ENCODE measurements at regions not wholly inside any gene's neighbourhood (a gene's known extent, or its start where the extent isn't known, plus 50 kb on each side); places are given as distances from the start of the nearest gene placed in this dataset.

GRCh38 chr2:228642861-228643260 lies 461.4 kb upstream of the SPHKAP start:
- H3K27ac ChIP-seq (replicated peaks; ENCODE audit: low read length), result no peak overlapping the region
- DNase-seq (ENCODE audit: low spot score), result no peak
- no peak overlapping the region for H4K8ac ChIP-seq (ENCODE audit: low read depth, low read length)
- no CpG with 5 or more reads among the region's 2 CpGs for WGBS, 2 donors (ENCODE audit: extremely low coverage in 2 of 2, insufficient read length in 2 of 2, insufficient replicate concordance in 1 of 2)
- H3K4me1 ChIP-seq (ENCODE audit: control insufficient read depth in 2 of 2, insufficient read depth in 1 of 2, low read depth in 1 of 2, low read length in 2 of 2), result no peaks in the 10 kb centered on the region
- no peak overlapping the region for H4K91ac ChIP-seq (ENCODE audit: low read depth, low read length, poor library complexity)
- no peak overlapping the region for H2BK15ac ChIP-seq (ENCODE audit: low read length)
- H3K9ac ChIP-seq (ENCODE audit: low read depth, low read length, poor library complexity), result no peak overlapping the region
- no peak overlapping the region for H2AFZ ChIP-seq (ENCODE audit: low read length)
- H3K27me3 ChIP-seq (ENCODE audit: control insufficient read depth in 3 of 3, insufficient read depth in 3 of 3, low read depth in 1 of 3, low read length in 3 of 3), result no peaks in the 10 kb centered on the region
- H3K14ac ChIP-seq (ENCODE audit: low read length), result no peak overlapping the region
- no peaks in the 10 kb centered on the region for H3K36me3 ChIP-seq (replicated peaks in 1 of 2; ENCODE audit: control insufficient read depth in 2 of 2, insufficient read depth in 2 of 2, low read length in 2 of 2)
- H3K18ac ChIP-seq (ENCODE audit: low read length), result no peak overlapping the region
- no peak overlapping the region for H2BK5ac ChIP-seq (ENCODE audit: low read length)
- H2BK12ac ChIP-seq (ENCODE audit: low read length), result no peak overlapping the region
- no peaks in the 10 kb centered on the region for H3K79me1 ChIP-seq (ENCODE audit: low read depth, low read length)
- no peak overlapping the region for H3K4ac ChIP-seq (ENCODE audit: low read length)
- H3K9me3 ChIP-seq (replicated peaks in 1 of 2; ENCODE audit: control insufficient read depth in 2 of 2, insufficient read depth in 1 of 2, low read depth in 1 of 2, low read length in 2 of 2), result no peaks in the 10 kb centered on the region
- H2AK5ac ChIP-seq (ENCODE audit: low read depth, low read length), result no peak overlapping the region
- no peak overlapping the region for H3K23ac ChIP-seq (ENCODE audit: low read depth, low read length, poor library complexity)
- H3K4me2 ChIP-seq (ENCODE audit: insufficient read depth, low read length, poor library complexity, severe bottlenecking), result no peak overlapping the region
- no peak overlapping the region for H2BK120ac ChIP-seq (ENCODE audit: low read depth, low read length)
- H3K4me3 ChIP-seq (ENCODE audit: low read length in 2 of 2), result no peak overlapping the region

GRCh38 chr2:228630786-228631185 lies 449.3 kb upstream of the SPHKAP start:
- DNase-seq (ENCODE audit: low spot score), result no peak
- no peak overlapping the region for H3K4me3 ChIP-seq (ENCODE audit: low read length in 2 of 2)
- no peak overlapping the region for H2BK12ac ChIP-seq (ENCODE audit: low read length)
- H3K9ac ChIP-seq (ENCODE audit: low read depth, low read length, poor library complexity), result no peak overlapping the region
- H2BK5ac ChIP-seq (ENCODE audit: low read length), result no peak overlapping the region
- H3K36me3 ChIP-seq (replicated peaks in 1 of 2; ENCODE audit: control insufficient read depth in 2 of 2, insufficient read depth in 2 of 2, low read length in 2 of 2), result no peaks in the 10 kb centered on the region
- WGBS, 2 donors (ENCODE audit: extremely low coverage in 2 of 2, insufficient read length in 2 of 2, insufficient replicate concordance in 1 of 2), result no CpG with 5 or more reads among the region's 2 CpGs
- H3K14ac ChIP-seq (ENCODE audit: low read length), result no peak overlapping the region
- H3K23ac ChIP-seq (ENCODE audit: low read depth, low read length, poor library complexity), result no peak overlapping the region
- H3K9me3 ChIP-seq (replicated peaks in 1 of 2; ENCODE audit: control insufficient read depth in 2 of 2, insufficient read depth in 1 of 2, low read depth in 1 of 2, low read length in 2 of 2), result no peaks in the 10 kb centered on the region
- no peak overlapping the region for H2AFZ ChIP-seq (ENCODE audit: low read length)
- H3K4me2 ChIP-seq (ENCODE audit: insufficient read depth, low read length, poor library complexity, severe bottlenecking), result no peak overlapping the region
- no peak overlapping the region for H3K4ac ChIP-seq (ENCODE audit: low read length)
- no peaks in the 10 kb centered on the region for H3K27me3 ChIP-seq (ENCODE audit: control insufficient read depth in 3 of 3, insufficient read depth in 3 of 3, low read depth in 1 of 3, low read length in 3 of 3)
- H4K91ac ChIP-seq (ENCODE audit: low read depth, low read length, poor library complexity), result no peak overlapping the region
- no peaks in the 10 kb centered on the region for H3K4me1 ChIP-seq (ENCODE audit: control insufficient read depth in 2 of 2, insufficient read depth in 1 of 2, low read depth in 1 of 2, low read length in 2 of 2)
- no peak overlapping the region for H4K8ac ChIP-seq (ENCODE audit: low read depth, low read length)
- H3K27ac ChIP-seq (replicated peaks; ENCODE audit: low read length), result no peak overlapping the region
- no peak overlapping the region for H2BK120ac ChIP-seq (ENCODE audit: low read depth, low read length)
- no peak overlapping the region for H2BK15ac ChIP-seq (ENCODE audit: low read length)
- no peak overlapping the region for H2AK5ac ChIP-seq (ENCODE audit: low read depth, low read length)
- no peaks in the 10 kb centered on the region for H3K79me1 ChIP-seq (ENCODE audit: low read depth, low read length)
- H3K18ac ChIP-seq (ENCODE audit: low read length), result no peak overlapping the region

GRCh38 chr2:228629251-228629650 lies 447.8 kb upstream of the SPHKAP start:
- WGBS, 2 donors (ENCODE audit: extremely low coverage in 2 of 2, insufficient read length in 2 of 2, insufficient replicate concordance in 1 of 2), result no CpG with 5 or more reads among the region's 1 CpG

GRCh38 chr2:228628682-228629081 lies 447.2 kb upstream of the SPHKAP start:
- Histone ChIP-seq H3K14ac (ENCODE audit: low read length) (no peak overlapping the region), H3K27me3 (ENCODE audit: control insufficient read depth in 3 of 3, insufficient read depth in 3 of 3, low read depth in 1 of 3, low read length in 3 of 3) (no peaks in the 10 kb centered on the region), H2BK120ac (ENCODE audit: low read depth, low read length) (no peak overlapping the region), H3K36me3 (replicated peaks in 1 of 2; ENCODE audit: control insufficient read depth in 2 of 2, insufficient read depth in 2 of 2, low read length in 2 of 2) (no peaks in the 10 kb centered on the region), H3K4me1 (ENCODE audit: control insufficient read depth in 2 of 2, insufficient read depth in 1 of 2, low read depth in 1 of 2, low read length in 2 of 2) (peaks cover 0 to 1% of the 10 kb centered on the region in 2 donors), H2BK12ac (ENCODE audit: low read length) (no peak overlapping the region), H3K9me3 (replicated peaks in 1 of 2; ENCODE audit: control insufficient read depth in 2 of 2, insufficient read depth in 1 of 2, low read depth in 1 of 2, low read length in 2 of 2) (no peaks in the 10 kb centered on the region), H3K4me3 (ENCODE audit: low read length in 2 of 2) (no peak overlapping the region), H3K27ac (replicated peaks; ENCODE audit: low read length) (no peak overlapping the region), H3K79me1 (ENCODE audit: low read depth, low read length) (no peaks in the 10 kb centered on the region), H2AFZ (ENCODE audit: low read length) (no peak overlapping the region), H3K23ac (ENCODE audit: low read depth, low read length, poor library complexity) (no peak overlapping the region), H2BK5ac (ENCODE audit: low read length) (no peak overlapping the region), H4K8ac (ENCODE audit: low read depth, low read length) (no peak overlapping the region), H3K9ac (ENCODE audit: low read depth, low read length, poor library complexity) (no peak overlapping the region), H2AK5ac (ENCODE audit: low read depth, low read length) (no peak overlapping the region), H3K4ac (ENCODE audit: low read length) (no peak overlapping the region), H3K4me2 (ENCODE audit: insufficient read depth, low read length, poor library complexity, severe bottlenecking) (no peak overlapping the region), H2BK15ac (ENCODE audit: low read length) (no peak overlapping the region), H4K91ac (ENCODE audit: low read depth, low read length, poor library complexity) (no peak overlapping the region), H3K18ac (ENCODE audit: low read length) (no peak overlapping the region)
- no peak for DNase-seq (ENCODE audit: low spot score)
- WGBS, 2 donors (ENCODE audit: extremely low coverage in 2 of 2, insufficient read length in 2 of 2, insufficient replicate concordance in 1 of 2), result no CpG with 5 or more reads among the region's 4 CpGs

More at GRCh38 chr2:228629251-228629650, 447.8 kb upstream of the SPHKAP start:
- DNase-seq (ENCODE audit: low spot score), result no peak
- Histone ChIP-seq H2AFZ (ENCODE audit: low read length) (no peak overlapping the region), H3K27me3 (ENCODE audit: control insufficient read depth in 3 of 3, insufficient read depth in 3 of 3, low read depth in 1 of 3, low read length in 3 of 3) (no peaks in the 10 kb centered on the region), H3K4ac (ENCODE audit: low read length) (no peak overlapping the region), H3K14ac (ENCODE audit: low read length) (no peak overlapping the region), H3K18ac (ENCODE audit: low read length) (no peak overlapping the region), H2AK5ac (ENCODE audit: low read depth, low read length) (no peak overlapping the region), H3K79me1 (ENCODE audit: low read depth, low read length) (no peaks in the 10 kb centered on the region), H2BK5ac (ENCODE audit: low read length) (no peak overlapping the region), H3K4me2 (ENCODE audit: insufficient read depth, low read length, poor library complexity, severe bottlenecking) (no peak overlapping the region), H3K4me1 (ENCODE audit: control insufficient read depth in 2 of 2, insufficient read depth in 1 of 2, low read depth in 1 of 2, low read length in 2 of 2) (peaks cover 0 to 1% of the 10 kb centered on the region in 2 donors), H3K4me3 (ENCODE audit: low read length in 2 of 2) (no peak overlapping the region), H3K27ac (replicated peaks; ENCODE audit: low read length) (no peak overlapping the region), H2BK15ac (ENCODE audit: low read length) (no peak overlapping the region), H3K9me3 (replicated peaks in 1 of 2; ENCODE audit: control insufficient read depth in 2 of 2, insufficient read depth in 1 of 2, low read depth in 1 of 2, low read length in 2 of 2) (no peaks in the 10 kb centered on the region), H2BK12ac (ENCODE audit: low read length) (no peak overlapping the region), H3K23ac (ENCODE audit: low read depth, low read length, poor library complexity) (no peak overlapping the region), H3K36me3 (replicated peaks in 1 of 2; ENCODE audit: control insufficient read depth in 2 of 2, insufficient read depth in 2 of 2, low read length in 2 of 2) (no peaks in the 10 kb centered on the region), H3K9ac (ENCODE audit: low read depth, low read length, poor library complexity) (no peak overlapping the region), H4K91ac (ENCODE audit: low read depth, low read length, poor library complexity) (no peak overlapping the region), H2BK120ac (ENCODE audit: low read depth, low read length) (no peak overlapping the region), H4K8ac (ENCODE audit: low read depth, low read length) (no peak overlapping the region)

Data from neuronal stem cell (in vitro differentiated cells).